Stimulated activated effector memory CD8-positive, alpha-beta T cell treated with anti-CD3 and anti-CD28 coated beads, Interleukin-12 subunit alpha, Interleukin-12 subunit beta, amount 100 ng/mL, for 72 hours (primary cell): ENCODE measurements at regions not wholly inside any gene's neighbourhood (a gene's known extent, or its start where the extent isn't known, plus 50 kb on each side); places are given as distances from the start of the nearest gene placed in this dataset.

Source experiments
- ATAC-seq: fragments of 150-1000 bp; cut with Tn5 transposase; 2 replicates; pipeline ENCODE4 v1.10.0; 2021
- DNase-seq, 2 donors: peaks; one replicate each; pipeline ENCODE4 v3.0.0; 2021 to 2022; ENCODE audit warnings: low spot score in 2 of 2
- H3K27ac Mint-ChIP-seq: one replicate; pipeline ENCODE4 v1.8.0; 2022; ENCODE audit warnings: mild to moderate bottlenecking, mixed read lengths
- H3K36me3 Mint-ChIP-seq: one replicate; pipeline ENCODE4 v1.8.0; 2022; ENCODE audit warnings: mild to moderate bottlenecking, mixed read lengths
- H3K4me1 Mint-ChIP-seq: one replicate; pipeline ENCODE4 v1.8.0; 2022; ENCODE audit warnings: mixed read lengths
- H3K4me3 Mint-ChIP-seq: one replicate; pipeline ENCODE4 v1.8.0; 2022; ENCODE audit warnings: mild to moderate bottlenecking, mixed read lengths
- H3K9me3 Mint-ChIP-seq: one replicate; pipeline ENCODE4 v1.8.0; 2022; ENCODE audit warnings: mixed read lengths

DNA sequence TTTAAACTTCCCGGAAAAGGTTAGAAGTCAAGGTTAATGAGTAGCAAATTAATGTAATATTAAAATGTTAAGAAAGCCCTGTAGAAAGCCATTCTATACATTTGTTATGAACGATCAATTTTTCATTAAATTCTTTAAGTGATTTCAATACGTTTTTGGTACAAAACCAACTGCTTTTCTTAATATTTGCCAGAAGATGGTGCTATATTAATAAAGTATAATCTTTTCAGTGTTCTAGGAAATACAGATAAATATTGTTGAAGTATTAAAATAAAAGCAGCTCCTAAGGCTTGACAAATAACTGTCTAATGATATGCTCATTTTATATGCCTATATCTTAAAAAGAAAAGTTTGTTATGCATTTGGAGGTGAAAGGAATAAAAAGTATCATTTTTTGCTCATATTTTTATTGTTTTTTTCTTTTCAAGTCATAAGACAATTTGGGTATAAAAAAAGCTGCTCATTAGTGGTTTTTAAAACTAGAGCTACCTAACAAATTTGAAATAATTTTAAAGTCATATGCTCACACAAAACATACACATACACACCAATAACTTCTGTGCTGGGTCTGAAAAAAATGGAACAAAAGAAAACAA is 130.3 kb upstream of the POT1 start:
- ATAC-seq (no peak), DNase-seq (no peak)
- H3K4me1 Mint-ChIP-seq, result no peaks in the 10 kb centered on the region
- H3K27ac Mint-ChIP-seq, result no peak overlapping the region
- H3K36me3 Mint-ChIP-seq, result peaks cover 5% of the 10 kb centered on the region
- H3K4me3 Mint-ChIP-seq, result no peak overlapping the region
- peaks cover 6% of the 10 kb centered on the region for H3K9me3 Mint-ChIP-seq

DNA sequence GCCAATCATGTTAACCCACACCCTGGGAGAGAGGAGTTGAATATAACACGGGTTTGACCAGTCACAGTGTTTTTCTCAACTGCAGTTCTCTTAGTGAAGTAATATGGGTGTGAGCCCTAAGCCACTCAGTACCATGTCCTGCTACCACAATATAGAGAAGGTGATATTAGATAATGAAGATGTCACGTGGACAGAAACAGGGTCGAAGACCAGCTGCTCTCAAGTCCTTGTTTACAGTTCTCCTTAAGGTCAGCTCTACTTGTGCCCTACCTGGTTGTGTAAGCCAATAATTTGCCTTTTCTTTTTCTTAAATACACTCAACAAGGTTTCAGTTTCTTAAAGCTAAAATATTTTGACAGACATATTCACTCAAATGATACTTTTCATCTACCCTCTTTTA is 128.3 kb upstream of the POT1 start:
- no peak overlapping the region for H3K4me3 Mint-ChIP-seq
- H3K27ac Mint-ChIP-seq, result no peak overlapping the region
- ATAC-seq, result no peak
- H3K9me3 Mint-ChIP-seq, result peaks cover 2% of the 10 kb centered on the region
- no peak for DNase-seq
- H3K36me3 Mint-ChIP-seq, result no peaks in the 10 kb centered on the region
- no peaks in the 10 kb centered on the region for H3K4me1 Mint-ChIP-seq

DNA sequence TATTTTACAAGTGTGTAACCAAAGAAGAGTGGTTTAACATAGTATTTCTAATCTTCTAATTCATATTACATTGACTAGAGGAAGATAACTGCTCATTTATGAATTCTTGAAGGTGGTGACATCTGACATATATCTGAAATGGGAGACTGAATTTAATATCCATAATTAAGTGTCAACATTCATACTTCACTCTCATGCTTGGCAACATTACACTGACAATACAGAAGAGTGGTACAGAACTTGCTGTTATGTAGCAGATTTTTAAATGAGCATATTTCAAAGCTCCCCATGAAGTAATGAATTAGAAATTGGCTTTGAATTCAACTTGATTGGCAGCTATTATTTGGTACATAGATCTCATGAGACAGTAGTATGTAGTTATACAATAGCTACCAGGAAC is 125.8 kb upstream of the POT1 start:
- DNase-seq (no peak), ATAC-seq (no peak)
- H3K36me3 Mint-ChIP-seq, result no peaks in the 10 kb centered on the region
- H3K27ac Mint-ChIP-seq, result no peak overlapping the region
- peaks cover 5% of the 10 kb centered on the region for H3K9me3 Mint-ChIP-seq
- no peaks in the 10 kb centered on the region for H3K4me1 Mint-ChIP-seq
- no peak overlapping the region for H3K4me3 Mint-ChIP-seq

DNA sequence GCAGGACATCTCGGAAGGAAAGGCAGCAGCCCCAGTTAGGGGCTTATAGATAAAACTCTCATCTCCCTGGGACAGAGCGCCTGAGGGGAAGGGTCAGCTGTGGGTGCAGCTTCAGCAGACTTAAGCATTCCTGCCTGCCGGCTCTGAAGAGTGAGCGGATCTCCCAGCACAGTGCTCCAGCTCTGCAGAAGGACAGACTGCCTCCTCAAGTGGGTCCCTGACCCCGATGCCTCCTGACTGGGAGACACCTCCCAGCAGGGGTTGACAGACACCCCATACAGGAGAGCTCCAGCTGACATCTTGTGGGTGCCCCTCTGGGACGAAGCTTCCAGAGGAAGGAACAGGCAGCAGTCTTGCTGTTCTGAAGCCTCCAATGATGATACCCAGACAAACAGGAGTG is 117.1 kb upstream of the POT1 start:
- peaks cover 17% of the 10 kb centered on the region for H3K9me3 Mint-ChIP-seq
- ATAC-seq (no peak), DNase-seq (no peak)
- H3K4me3 Mint-ChIP-seq, result no peak overlapping the region
- H3K4me1 Mint-ChIP-seq, result no peaks in the 10 kb centered on the region
- H3K36me3 Mint-ChIP-seq, result no peaks in the 10 kb centered on the region
- H3K27ac Mint-ChIP-seq, result no peak overlapping the region

DNA sequence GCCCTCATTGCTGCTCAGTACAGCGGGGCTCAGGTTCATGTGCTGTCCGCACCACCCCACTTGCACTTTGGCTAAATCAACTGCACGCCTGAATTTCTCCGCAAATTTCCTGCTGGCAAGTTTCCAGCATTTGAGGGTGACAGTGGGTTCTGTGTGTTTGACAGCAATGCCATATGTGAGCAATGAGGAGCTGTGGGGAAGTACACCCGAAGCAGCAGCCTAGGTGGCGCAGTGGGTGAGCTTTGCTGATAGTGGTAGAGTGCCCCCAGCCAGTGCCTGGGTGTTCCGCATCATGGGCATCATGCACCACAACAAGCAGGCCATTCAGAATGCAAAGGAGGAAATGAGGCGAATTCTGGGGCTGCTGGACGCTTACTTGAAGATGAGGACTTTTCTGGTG is 103.9 kb upstream of the POT1 start:
- H3K36me3 Mint-ChIP-seq, result no peaks in the 10 kb centered on the region
- DNase-seq (no peak), ATAC-seq (no peak)
- H3K27ac Mint-ChIP-seq, result no peak overlapping the region
- no peak overlapping the region for H3K4me3 Mint-ChIP-seq
- H3K9me3 Mint-ChIP-seq, result peaks cover 5% of the 10 kb centered on the region
- no peaks in the 10 kb centered on the region for H3K4me1 Mint-ChIP-seq

DNA sequence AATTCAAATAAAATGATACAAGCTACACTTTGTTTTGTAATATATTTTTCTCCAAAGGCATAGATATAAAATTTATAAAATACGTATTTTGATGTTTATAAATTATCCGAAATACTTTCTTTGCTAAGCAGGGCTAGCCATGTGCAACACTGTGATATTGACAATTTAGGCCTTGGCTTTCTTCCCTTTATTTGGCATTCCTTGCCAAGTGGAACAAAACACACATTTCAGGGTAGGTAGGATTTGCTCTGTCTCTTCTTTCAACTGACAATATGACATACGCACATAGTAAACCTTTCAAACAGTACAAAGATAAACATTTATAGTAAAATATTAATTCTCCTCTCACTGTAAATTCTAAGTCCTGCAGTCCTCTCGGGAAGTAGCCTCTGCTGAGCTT is 103.3 kb upstream of the POT1 start:
- no peaks in the 10 kb centered on the region for H3K4me1 Mint-ChIP-seq
- DNase-seq, result no peak
- H3K27ac Mint-ChIP-seq, result no peak overlapping the region
- no peaks in the 10 kb centered on the region for H3K36me3 Mint-ChIP-seq
- ATAC-seq, result no peak
- H3K4me3 Mint-ChIP-seq, result no peak overlapping the region
- H3K9me3 Mint-ChIP-seq, result peaks cover 5% of the 10 kb centered on the region

DNA sequence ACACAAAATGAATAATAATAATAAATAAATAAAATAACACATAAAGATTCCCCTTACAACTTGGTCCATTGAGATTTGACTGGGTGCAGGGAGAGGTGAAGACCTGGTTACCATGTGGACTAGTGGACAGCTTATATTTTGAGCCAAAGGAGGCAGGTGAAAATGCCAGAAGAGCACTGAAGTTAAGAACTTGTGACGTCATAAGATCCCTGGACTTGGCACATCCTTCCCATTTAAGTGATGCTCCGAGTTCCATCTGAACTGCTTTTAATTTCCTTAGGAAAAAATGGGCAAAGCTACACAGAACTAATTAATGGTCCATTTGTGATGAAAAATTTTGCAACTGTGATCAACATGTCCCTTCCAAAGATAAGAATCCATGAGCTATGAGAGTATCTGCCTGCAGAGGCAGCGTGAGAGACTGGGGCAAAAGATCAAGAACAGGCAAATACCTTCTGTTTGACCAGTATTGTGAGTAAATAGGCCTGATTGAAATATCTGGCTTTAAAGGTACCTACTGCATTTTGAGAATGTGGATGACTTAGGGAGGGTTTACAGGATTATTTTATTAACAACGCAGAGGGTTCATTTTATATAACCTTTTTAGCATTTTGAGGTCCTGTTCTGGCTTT is 101.2 kb upstream of the POT1 start:
- DNase-seq (no peak), ATAC-seq (no peak)
- Mint-ChIP-seq H3K4me3 (no peak overlapping the region), H3K27ac (no peak overlapping the region), H3K9me3 (peaks cover 5% of the 10 kb centered on the region), H3K4me1 (no peaks in the 10 kb centered on the region), H3K36me3 (no peaks in the 10 kb centered on the region)

DNA sequence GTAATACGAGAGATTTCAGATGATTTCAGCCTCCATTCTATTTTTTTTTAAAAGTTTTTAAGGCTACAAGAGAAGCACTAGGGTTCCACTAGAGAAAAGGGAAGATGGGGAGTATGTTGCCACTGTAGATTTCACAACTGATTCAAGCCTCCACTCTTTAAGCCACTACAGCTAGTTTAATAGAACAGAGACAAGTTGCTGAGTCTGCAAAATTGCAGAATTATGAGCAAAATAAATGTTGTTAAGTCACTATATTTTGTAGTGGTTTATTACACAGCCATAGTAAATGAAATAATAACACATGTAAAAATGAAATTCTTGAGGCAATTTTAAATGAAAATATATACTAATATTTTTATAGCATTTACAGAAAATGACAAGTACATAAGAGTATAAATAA is 96.0 kb upstream of the POT1 start:
- DNase-seq (no peak), ATAC-seq (no peak)
- no peak overlapping the region for H3K4me3 Mint-ChIP-seq
- H3K4me1 Mint-ChIP-seq, result no peaks in the 10 kb centered on the region
- H3K36me3 Mint-ChIP-seq, result no peaks in the 10 kb centered on the region
- H3K9me3 Mint-ChIP-seq, result peaks cover 4% of the 10 kb centered on the region
- H3K27ac Mint-ChIP-seq, result no peak overlapping the region

DNA sequence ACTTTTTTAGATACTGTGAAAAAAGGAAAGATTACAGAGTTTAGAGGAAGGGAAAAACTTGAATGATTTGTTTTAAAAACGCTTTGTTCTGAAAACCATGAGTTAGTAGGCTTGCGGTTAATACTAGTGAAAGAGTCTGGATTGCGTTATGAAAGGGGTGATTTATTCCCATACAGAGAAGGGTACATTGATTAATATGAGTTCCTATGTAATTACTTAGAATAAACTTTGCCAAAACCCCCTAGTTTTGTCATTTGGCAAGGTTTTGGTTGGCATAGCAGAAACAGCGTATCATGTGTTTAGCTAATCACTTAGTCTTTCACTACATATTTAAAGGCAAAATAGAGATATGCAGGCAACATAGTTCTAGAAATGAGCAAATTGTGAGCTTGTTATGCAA is 91.2 kb upstream of the POT1 start:
- Mint-ChIP-seq H3K27ac (no peak overlapping the region), H3K9me3 (peaks cover 8% of the 10 kb centered on the region), H3K4me3 (no peak overlapping the region), H3K36me3 (no peaks in the 10 kb centered on the region), H3K4me1 (no peaks in the 10 kb centered on the region)
- DNase-seq, result no peak
- no peak for ATAC-seq

DNA sequence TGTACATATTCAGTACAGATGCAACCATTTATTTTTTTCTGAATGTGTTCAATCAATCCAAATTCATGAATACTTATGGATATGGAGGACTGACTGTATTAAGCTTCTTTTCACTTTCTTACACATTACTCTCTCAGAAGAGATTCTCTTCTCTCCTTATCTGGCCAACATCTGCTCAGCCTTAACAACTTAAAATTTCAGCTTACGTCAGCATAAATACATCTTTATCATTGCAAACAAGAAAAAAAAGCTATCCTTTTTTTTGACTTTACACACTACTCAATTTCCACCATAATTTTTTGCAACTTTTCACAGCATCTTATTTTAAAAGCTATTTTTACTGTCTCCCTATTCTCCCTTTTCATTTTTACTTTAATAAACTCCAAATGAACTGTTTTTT is 80.9 kb upstream of the POT1 start:
- DNase-seq (no peak), ATAC-seq (no peak)
- Mint-ChIP-seq H3K4me1 (no peaks in the 10 kb centered on the region), H3K4me3 (no peak overlapping the region), H3K27ac (no peak overlapping the region), H3K9me3 (peaks cover 10% of the 10 kb centered on the region), H3K36me3 (no peaks in the 10 kb centered on the region)

DNA sequence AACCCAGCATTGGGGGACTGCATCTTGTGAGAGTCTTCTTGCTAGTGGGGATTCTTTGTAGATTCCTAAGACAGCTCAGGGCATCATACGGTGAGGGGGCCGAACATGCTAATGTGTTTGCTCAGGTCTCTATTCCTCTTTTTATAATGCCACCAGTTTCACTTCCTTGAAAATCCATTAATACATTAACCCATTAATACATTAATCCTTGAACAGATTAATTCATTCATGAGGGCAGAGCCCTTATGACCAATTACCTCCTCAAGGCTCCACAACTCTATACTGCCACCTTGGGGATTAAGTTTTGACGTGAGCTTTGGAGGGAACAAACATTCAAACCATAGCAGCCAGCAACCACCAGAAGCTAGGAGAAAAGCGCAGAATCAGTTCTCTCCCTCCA is 67.2 kb upstream of the POT1 start:
- ATAC-seq, result no peak
- Mint-ChIP-seq H3K4me1 (no peaks in the 10 kb centered on the region), H3K36me3 (no peaks in the 10 kb centered on the region), H3K9me3 (peaks cover 6% of the 10 kb centered on the region), H3K4me3 (no peak overlapping the region), H3K27ac (no peak overlapping the region)
- no peak for DNase-seq

DNA sequence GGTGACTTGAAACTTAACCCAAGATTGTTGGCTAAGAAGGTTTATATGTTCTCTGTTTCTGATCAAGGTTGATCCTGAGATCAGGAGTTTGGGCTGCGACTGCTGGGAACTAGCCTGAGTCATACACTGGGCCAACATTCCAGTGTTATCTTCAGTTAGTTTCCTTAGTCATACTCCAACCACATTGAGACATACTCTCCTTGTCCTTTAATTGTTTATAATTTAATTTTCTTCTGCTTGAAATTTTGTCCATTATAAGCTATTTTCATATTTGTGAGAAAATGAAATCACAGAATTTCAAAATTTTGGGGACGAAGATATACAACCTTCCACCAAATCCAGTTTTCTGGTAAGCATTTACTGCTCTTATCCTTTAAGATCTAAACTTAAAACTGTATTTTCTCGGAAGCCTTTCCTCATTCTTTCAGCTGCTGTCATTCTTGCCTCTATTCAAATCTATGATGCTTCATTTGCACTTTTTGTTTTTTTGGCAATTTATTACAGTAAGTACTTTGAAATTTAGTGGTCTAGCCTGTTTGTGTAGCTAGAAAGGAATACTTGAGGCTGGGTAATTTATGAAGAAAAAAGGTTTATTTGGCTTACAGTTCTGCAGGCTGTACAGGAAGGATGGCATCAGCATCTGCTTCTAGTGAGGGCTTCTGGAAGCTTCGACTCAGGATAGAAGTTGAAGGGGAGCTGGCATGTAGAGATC is 63.4 kb upstream of the POT1 start:
- H3K9me3 Mint-ChIP-seq, result no peaks in the 10 kb centered on the region
- DNase-seq, result no peak
- H3K4me3 Mint-ChIP-seq, result no peak overlapping the region
- ATAC-seq, result no peak
- no peak overlapping the region for H3K27ac Mint-ChIP-seq
- H3K36me3 Mint-ChIP-seq, result no peaks in the 10 kb centered on the region
- no peaks in the 10 kb centered on the region for H3K4me1 Mint-ChIP-seq

DNA sequence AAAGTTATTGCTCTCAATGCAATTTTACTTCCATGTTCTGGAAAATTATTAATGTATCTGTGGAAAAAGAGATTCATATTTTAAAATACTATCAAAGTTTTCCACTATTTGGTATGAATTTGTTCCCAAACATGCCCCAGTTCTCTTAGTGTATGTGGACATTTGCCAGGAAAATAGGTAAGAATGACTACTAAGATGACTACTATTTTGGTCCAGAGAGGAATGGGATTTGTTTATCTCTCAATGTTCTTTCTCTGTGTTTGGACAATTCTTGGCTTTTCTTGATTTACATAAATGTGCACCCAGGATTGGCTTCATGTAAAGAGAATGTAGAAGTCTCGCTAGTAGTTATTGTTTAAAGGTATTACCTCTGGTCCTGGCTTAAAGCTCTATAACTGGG is 60.3 kb upstream of the POT1 start:
- Mint-ChIP-seq H3K4me1 (no peaks in the 10 kb centered on the region), H3K36me3 (no peaks in the 10 kb centered on the region), H3K9me3 (peaks cover 6% of the 10 kb centered on the region), H3K27ac (no peak overlapping the region), H3K4me3 (no peak overlapping the region)
- ATAC-seq, result no peak
- DNase-seq, result no peak
